Transverse colon (tissue), 4 donors: ENCODE measurements at regions not wholly inside any gene's neighbourhood (a gene's known extent, or its start where the extent isn't known, plus 50 kb on each side); places are given as distances from the start of the nearest gene placed in this dataset.

Experiments used
- EP300 ChIP-seq: sonication (generic); formaldehyde crosslinking; IDR thresholded peaks from one replicate; pipeline ENCODE4 v1.6.1; 2017; ENCODE audit warnings: antibody characterized with exemption, low read depth
- POLR2A ChIP-seq: fragments of 450-650 bp; IDR thresholded peaks from one replicate; pipeline ENCODE4 v1.6.1; 2016; ENCODE audit warnings: antibody characterized with exemption, mild to moderate bottlenecking, moderate library complexity
- POLR2AphosphoS5 ChIP-seq, 3 donors: sonication (generic); formaldehyde crosslinking; IDR thresholded peaks; one replicate each; pipeline ENCODE4 v1.6.1; 2016; ENCODE audit warnings: antibody characterized with exemption in 3 of 3
- TF ChIP-seq, protein P1 (sequence below), 5 experiments: fragments of 200-600 bp in 3 of 5; fragments of 450-650 bp in 2 of 5; sonication (generic) in 3 of 5; IDR thresholded peaks; 1 replicate in 2 of 5; 2 replicates in 3 of 5; pipeline ENCODE4 v1.5.1; 2016 to 2017; ENCODE audit warnings: antibody characterized with exemption in 5 of 5, inconsistent platforms in 3 of 5, mild to moderate bottlenecking in 2 of 5, moderate library complexity in 1 of 5

DNA sequence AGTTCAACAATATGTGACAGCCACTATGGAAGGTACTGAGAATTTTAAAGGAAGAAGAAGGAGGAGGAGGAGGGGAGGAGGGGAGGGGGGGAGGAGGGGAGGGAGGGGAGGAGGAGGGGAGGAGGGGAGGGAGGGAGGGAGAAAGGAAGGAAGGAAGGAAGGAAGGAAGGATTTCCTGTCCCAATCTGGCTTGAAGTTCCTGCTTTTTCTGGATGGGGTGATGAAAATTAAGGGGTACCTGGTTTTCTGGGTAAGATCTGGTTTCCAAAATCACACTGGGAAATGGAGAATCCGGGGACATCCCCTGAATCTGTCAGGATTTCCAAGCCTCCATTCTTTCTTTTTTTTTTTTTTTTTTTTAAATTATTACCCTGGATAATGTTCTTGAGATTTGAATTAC, 271.8 kb downstream of the MTX2 start:
- TF ChIP-seq POLR2AphosphoS5 (IDR thresholded peaks at IDR 0.05) (no peak), EP300 (no peak), POLR2A (no peak)
- TF ChIP-seq, protein P1, sequence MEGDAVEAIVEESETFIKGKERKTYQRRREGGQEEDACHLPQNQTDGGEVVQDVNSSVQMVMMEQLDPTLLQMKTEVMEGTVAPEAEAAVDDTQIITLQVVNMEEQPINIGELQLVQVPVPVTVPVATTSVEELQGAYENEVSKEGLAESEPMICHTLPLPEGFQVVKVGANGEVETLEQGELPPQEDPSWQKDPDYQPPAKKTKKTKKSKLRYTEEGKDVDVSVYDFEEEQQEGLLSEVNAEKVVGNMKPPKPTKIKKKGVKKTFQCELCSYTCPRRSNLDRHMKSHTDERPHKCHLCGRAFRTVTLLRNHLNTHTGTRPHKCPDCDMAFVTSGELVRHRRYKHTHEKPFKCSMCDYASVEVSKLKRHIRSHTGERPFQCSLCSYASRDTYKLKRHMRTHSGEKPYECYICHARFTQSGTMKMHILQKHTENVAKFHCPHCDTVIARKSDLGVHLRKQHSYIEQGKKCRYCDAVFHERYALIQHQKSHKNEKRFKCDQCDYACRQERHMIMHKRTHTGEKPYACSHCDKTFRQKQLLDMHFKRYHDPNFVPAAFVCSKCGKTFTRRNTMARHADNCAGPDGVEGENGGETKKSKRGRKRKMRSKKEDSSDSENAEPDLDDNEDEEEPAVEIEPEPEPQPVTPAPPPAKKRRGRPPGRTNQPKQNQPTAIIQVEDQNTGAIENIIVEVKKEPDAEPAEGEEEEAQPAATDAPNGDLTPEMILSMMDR (IDR thresholded peaks at IDR 0.05): no peak
